HG03520 (cell line): ENCODE measurements at regions not wholly inside any gene's neighbourhood (a gene's known extent, or its start where the extent isn't known, plus 50 kb on each side); places are given as distances from the start of the nearest gene placed in this dataset.

Source experiments
- ATAC-seq: cut with Tn5 transposase; IDR thresholded peaks from one replicate; pipeline ENCODE4 v1.9.1; 2021; ENCODE audit warnings: mild to moderate bottlenecking, moderate library complexity; ENCODE audit not compliant: unreplicated experiment

DNA sequence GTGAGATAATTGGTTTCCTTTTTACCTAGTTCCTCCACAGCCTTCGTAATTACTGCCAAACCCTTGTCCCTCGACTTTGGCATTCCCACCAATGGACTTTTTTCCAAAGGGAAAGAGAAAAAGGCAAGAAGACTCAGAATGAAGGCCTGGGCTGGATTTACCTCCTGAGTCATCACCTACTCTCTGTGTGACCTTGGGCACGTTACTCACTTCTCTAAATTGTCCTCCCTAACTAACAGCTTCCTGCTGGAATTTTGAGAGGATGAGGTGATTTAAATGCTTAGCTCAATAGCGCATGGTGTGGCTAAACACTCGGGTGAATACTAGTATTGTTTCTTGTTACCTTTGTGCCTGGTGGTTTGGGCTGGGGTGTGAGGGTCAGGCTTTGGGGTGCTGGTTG, 146.6 kb downstream of the DHX35 start:
- ATAC-seq: no peak

DNA sequence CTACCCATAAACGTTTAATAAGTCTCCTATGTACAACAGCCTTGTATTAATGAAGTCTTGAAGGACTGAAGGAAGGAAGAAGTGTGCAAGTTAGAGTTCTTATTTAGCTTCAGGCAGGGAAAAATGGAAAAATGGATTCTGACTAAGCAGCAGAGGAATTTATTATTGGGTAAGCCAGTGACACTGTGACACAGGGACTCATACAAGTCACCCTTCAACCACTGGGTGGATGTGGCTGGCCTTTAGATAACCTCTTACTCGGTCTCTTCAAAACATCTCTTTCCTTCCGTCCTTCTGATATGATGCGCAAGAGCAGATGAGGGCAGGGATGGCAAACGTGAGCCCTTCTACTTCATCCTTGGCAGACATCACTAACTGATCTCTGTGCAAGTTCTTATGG, 145.6 kb downstream of the DHX35 start:
- ATAC-seq: no peak

DNA sequence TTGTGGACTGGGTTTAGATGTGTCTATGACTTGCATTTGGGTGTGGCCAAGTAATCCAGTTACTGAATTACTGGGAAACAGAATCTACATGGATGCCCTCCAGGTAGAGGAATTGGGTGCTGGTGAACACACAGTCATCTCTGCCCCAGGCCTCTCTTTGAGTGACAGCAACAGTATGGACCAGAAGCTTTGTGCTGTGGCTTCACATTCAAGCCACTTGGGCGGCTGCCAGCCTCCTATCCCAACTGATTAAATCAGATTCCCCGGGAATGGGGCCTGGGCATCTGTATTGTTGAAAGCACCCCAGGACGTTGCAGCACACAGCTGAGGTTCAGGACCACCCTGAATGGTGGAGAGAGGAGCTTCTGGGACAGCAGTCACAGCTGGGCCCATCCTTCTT, 144.6 kb downstream of the DHX35 start:
- ATAC-seq: no peak

DNA sequence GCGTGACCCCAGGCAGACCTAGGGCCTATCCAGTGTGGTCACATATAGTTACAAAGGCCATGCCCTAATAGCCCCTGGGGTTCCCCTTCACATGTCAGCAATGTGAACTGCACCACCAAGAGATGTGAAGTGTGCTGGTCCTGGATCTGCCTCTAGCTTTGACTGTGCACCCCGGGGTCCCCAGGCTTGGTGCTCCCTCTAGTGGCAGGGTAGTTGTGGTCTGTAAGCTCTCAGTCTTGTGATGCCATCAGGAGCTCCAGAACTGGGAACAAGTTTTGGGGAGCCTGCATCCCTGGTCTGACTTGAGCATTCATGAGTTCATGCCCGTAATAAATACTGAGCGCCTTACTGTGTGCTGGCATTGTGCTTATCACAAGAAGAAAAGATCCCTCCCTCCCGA, 143.4 kb downstream of the DHX35 start:
- no peak for ATAC-seq

DNA sequence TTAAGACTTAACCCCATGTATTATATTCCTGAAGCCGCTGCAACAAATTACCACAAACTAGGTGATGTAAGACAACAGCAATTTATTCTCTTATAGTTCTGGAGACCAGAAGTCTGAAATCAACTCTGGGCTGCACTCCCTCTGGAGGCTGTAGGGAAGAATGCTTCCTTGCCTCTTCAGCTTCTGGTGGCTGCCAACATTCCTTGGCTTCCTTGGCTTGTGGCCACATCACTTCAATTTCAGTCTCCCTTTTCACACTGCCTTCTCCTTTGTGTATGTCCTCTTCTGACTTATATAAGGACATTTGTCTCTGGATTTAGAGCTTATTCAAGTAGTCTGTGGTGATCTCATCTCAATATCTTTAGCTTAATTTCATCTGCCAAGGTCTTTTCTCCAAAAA, 141.6 kb downstream of the DHX35 start:
- ATAC-seq: no peak

DNA sequence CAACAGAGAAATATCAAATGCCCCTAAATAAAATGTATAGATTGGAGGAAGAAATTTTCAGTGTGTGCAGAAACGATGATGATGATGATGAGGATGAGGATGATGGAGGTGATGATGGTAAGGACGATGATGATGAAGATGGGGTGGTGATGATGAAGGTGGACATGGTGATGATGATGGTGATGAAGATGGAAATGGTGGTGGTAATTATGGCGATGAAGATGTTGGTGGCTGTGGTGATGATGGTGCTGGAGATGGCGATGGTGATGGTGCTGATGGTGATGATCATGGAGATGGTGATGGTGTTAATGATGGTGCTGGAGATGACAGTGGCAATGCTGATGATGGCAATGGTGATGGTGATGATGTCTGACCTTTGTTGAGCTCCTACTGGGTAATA, 141.2 kb downstream of the DHX35 start:
- ATAC-seq: no peak

DNA sequence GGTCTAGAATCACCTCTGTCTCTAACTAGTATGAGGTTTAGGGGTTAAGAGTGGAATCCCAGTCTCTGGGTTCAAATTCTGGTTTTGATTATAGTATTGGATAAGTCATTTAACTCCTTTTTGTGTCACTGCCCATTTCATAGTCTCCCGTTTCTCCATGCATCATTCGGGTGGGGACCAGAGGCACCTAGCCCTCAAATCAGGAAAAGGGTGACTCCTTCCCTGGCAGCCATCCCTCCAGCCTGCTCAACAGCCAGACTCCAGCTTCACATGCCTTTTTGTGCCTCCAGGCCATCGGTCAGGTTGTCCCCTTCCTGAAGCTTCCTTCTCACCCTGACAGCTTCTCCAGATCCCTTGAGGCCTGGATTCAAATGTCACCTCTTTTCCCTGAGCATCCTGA, 139.8 kb downstream of the DHX35 start:
- ATAC-seq: no peak

DNA sequence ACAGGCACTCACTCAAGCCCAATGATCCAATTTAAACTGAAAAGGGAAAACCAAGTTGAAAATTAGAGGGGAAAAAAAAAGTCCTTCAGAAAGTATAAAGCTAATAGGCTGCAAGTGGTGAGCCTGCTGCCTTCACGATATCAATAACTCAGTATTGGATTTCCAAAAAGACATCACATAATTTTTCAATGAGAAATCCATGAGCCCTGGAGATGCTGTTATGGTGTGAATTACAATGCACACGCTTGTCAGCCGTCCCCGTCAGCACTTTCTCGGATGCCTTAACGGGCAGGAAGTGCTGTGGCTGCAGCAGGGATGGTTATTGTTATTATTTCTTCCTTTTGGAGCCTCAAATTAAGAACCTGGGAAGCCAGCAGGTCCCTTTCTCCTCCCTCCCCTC, 138.5 kb downstream of the DHX35 start:
- no peak for ATAC-seq

DNA sequence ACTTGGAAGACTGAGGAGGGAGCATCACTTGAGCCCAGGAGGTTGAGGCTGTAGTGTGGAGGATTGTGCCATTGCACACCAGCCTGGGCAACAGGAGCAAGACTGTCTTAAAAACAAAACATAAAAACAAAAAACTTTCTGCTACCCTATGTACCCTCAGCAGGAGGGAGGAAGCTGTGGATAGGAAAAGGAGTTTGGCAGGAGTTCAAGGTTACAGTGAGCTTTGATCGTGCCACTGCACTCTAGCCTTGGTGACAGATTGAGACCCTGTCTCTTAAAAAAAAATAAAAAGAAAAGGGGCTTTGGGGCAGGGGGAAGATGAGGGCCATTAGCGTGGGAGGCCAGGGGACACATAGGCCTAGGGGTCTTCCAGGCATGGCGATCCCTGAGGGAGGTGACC, 135.7 kb downstream of the DHX35 start:
- no peak for ATAC-seq

DNA sequence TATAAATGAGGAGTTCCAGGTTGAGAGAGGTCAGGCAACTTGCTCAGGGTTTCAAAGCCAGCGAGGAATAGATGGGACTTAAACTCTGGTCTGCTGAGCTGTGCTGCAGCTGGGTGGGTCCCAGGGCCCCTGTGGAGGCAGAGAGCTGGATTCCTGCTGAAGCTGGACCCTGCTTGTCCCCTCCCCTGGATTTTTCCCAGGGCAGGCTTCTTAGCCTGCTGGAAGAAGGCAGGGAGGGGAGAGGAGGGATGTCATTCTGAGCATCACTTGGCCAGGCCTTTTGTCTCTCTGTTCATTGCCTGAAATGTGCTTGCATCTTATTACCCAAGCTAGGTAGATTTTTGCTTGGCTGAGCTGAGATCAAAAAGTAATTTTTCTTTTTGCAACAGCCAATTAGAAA, 133.7 kb downstream of the DHX35 start:
- no peak for ATAC-seq

DNA sequence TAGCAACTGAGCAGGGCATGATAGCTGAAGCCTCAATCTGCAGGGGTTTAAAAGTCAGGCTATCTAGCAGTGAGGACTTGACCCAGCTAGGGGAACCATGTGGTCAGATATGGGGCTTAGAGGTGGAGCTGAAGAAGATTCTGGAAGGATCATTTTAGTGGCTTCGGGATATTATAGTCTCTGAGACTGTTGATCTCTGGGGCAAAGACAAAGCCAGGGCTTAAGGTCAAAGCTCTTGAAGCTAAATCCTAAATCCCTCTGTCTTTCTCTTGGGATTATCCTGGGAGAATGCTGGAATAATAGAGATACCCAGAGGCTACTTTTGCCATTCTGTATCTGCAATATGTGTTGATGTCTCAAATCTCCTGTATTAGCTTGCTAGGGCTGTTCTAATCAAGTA, 132.2 kb downstream of the DHX35 start:
- no peak for ATAC-seq

DNA sequence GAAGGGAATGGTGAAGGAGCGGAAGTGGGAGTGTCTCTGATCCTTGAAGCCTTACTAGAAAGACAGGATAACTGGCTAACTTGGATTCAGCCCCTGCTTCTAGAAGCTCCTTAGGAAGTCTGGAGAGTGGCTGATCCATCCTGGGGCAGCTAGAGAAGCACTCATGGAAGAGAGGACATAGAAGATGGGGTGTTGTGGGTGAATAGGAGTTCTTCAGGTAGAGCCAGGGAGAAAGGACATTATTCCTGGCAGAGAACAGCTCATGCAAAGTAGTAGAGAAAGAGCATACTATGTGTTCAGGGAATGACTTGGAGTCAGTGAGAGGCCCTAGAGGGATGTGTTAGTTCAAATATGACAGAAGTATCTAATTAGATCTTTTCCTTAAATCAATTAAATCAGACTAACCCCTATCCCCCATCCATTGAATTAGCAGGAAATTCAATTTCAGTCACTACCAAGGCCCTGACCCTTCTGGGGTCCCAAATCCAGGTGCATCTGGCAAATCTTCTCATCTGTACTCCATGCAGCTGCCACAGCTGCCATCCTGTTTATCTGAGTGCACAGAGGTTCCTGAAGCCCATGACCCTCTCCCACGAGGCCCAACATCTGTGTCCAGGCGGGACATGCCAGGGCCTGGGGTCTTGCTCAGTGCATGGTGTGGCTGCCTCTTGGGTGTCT, 130.7 kb downstream of the DHX35 start:
- ATAC-seq: no peak

DNA sequence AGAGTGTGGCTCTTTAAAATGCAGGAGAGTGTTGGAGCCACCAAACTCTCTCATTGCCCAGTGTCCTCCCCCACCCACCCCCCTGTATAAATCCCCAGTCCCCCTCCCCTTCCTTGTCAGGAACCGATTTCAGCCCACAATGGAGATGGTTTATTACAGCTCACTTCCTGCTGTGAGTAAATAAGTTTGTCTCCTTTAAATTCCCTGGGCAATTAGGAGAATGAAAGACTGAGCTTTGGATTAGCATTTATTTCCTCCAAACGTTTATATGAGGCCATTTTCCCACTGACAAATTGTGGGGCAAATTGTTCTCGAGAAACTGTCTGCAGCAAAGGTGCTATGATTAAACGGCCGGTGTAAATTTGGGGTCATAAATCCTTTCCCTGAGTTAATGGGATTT, 128.8 kb downstream of the DHX35 start:
- ATAC-seq: no peak

DNA sequence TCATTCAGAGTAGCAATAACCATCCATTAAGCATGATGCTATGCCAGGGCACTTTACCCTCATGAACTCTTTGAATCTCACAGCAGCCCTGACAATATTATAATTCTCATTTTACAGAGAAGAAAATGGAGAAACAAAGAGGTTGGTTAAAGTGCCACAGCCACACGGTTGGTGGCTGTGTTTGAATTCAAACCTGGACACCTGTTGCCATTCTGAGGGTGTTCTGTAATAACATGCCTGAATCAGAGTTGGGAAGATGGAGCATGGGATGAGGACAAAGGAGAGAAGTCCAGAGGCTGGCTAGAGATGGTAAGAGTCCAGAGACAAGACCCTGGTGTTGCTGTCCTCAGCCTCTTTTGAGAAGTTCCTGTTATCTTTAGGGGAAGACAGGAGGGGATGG, 127.7 kb downstream of the DHX35 start:
- no peak for ATAC-seq
